GM23248 (cell line): ENCODE measurements at regions not wholly inside any gene's neighbourhood (a gene's known extent, or its start where the extent isn't known, plus 50 kb on each side); places are given as distances from the start of the nearest gene placed in this dataset.

ENCODE experiments used
- EZH2 ChIP-seq: fragments of 200-600 bp; sonication (generic); IDR thresholded peaks from 2 replicates; pipeline ENCODE4 v1.6.1; 2018; ENCODE audit warnings: antibody characterized with exemption, mild to moderate bottlenecking; ENCODE audit not compliant: insufficient read depth, poor library complexity, severe bottlenecking
- EZH2phosphoT487 ChIP-seq: fragments of 200-600 bp; sonication (generic); IDR thresholded peaks from 2 replicates; pipeline ENCODE4 v1.6.1; 2018; ENCODE audit warnings: antibody characterized with exemption, moderate library complexity, mild to moderate bottlenecking, low read depth; ENCODE audit not compliant: insufficient read depth

DNA sequence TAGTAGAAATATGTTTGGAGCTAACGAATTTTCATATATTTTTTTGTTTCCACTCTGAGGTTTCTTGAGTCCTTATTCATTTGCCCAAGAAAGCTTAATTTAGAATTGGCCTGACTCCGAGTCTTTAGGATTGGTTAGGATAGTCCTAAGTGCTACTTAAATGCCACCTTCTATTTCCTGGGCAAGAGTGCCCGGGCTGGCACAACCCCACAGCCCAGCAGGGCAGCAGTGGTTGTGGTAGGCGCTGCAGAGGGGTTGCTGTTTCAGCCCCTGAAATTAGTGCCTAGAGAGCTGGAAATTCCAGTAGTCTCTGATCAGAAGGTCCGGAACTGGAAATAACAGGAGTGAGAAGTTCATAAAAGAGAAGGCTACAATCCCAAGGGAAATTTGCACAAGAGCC lies 139.4 kb upstream of the TENT5A start:
- TF ChIP-seq EZH2phosphoT487 = no peak
- no peak for TF ChIP-seq EZH2
